Mesenteric fat pad (tissue), 1 donor: ENCODE measurements at regions not wholly inside any gene's neighbourhood (a gene's known extent, or its start where the extent isn't known, plus 50 kb on each side); places are given as distances from the start of the nearest gene placed in this dataset.

ENCODE experiments used
- DNase-seq: peaks from one replicate; pipeline ENCODE4 v3.0.0-alpha.2; 2020; ENCODE audit warnings: low spot score
- donor health status: DM: yes; HTN: yes; CAD: no.

DNA sequence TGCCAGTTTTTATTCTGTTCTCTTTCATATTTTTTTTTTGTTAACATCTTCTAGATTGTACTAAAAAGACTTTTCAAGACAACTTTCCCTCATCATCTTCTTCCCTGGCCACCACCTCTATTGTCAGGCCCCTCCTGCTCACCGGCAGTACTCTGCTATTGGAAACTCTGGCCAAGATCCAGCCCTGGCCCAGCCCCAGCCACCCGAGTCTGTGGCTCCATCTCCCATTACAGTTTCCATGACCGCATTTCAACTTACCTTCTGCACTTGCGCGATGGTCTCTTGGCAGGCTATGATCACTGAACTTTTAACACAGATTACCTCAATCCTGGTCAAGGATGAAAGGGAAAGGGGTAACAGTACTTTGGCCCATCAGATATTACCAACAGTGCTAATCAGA lies 137.7 kb upstream of the POM121L12 start:
- DNase-seq = no peak

DNA sequence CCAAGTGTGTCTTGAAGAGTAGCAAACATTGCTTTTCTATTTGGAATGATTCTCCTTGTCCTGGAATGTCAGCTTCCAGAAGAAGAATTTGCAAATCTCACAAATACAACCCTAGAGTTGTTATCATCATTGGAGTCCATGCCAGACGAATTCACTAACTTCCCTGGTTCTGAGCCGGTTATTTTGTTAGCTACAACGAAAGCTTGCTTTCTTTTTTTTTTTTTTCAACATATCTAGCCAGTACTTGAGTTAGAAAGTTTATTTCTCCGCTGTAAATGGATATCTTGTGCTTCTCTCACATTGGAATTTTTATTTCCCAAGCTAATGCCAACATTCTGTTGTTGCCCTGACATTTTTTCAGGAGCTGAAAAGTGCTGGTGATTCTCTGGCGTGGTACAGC lies 138.1 kb upstream of the POM121L12 start:
- no peak for DNase-seq

DNA sequence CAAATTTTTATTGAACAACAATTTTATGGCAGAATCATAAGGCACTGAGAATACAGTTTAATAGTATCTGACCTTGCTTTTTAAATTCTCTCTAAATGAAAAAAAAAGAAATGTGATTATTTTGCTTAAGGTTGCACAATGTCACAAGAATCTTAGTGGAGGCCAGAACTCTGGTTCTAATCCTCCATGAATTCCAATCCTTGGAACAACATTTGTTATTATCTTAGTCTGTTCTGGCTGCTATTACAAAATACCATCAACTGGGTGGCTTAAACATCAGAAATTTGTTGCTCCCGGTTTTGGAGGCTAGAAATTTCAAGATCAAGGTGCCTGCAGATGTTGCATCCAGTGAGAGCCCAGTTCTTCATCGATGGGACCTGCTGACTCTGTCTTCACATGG lies 158.2 kb upstream of the POM121L12 start:
- no peak for DNase-seq

- no peak for DNase-seq
Observed at GRCh38 chr7:52876402-52876801, 159.0 kb upstream of the POM121L12 start.

DNA sequence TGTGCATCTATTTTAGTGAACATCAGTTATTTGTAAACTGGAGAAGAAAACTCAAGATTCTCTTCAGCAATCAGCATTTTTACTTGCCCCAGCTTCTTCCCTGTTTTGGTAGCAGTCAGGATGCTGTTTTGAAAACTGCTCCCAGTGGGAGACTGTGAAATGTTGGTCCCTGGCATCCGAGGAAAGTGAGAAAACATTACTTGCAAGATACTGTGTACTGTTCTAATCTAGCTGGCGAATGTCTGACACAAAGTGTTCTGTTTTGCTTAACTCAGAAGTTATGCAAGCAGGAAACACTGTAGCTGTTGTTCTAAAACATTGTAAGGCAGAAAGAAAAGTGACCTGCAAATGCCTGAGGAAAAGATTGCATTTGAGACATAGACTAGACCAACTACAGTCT lies 171.8 kb upstream of the POM121L12 start:
- no peak for DNase-seq

- DNase-seq = no peak
Observed at GRCh38 chr7:52862321-52862720, 173.1 kb upstream of the POM121L12 start.

- no peak for DNase-seq
Observed at GRCh38 chr7:52857367-52857766, 178.1 kb upstream of the POM121L12 start.

- no peak for DNase-seq
Observed at GRCh38 chr7:52854681-52855080, 180.8 kb upstream of the POM121L12 start.

GRCh38 chr7:52851547-52851946 lies 183.9 kb upstream of the POM121L12 start:
- DNase-seq = no peak

DNA sequence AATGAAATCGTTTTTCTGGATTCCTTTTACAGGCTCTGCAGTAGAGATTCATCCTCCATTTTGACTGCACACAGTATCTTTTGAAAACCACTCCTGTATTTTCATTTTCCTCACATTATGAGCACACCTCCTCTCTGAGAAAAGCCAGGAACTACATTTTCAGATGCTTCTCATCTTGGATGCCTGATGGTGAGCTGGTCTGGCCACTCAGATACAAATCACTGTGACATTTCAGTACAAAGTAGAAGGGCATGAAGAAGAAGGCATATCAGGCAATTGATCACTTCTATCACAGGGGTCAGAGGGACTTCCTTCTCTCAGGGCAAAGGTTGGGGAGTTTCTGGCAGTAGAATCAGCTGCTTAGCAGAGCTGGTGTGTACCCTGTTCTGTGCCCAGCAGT lies 192.0 kb upstream of the POM121L12 start:
- DNase-seq = no peak

GRCh38 chr7:52842202-52842900 lies 193.1 kb upstream of the POM121L12 start:
- DNase-seq = no peak

DNA sequence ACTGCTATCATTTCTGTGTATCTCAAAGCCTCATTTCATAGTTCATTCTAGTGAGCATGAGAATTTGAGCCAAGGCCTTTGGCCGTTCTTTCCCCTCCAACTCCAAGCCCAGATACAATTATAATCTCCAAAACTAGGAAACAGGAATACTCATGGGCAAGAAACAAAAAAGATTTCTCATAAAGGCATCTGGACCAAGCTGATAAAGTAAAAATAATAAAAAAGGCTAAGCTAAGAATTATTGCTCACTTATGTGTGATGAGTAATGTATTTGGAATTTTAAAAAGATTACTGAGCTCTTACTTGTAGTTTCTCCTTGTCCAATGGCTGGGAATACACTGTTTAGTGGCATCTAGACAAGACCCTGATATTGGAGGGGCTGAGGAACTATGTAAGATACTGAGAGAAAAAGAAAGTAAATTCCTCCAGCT lies 196.4 kb upstream of the POM121L12 start:
- DNase-seq = no peak

GRCh38 chr7:52831321-52831720 lies 204.1 kb upstream of the POM121L12 start:
- no peak for DNase-seq

- no peak for DNase-seq
Observed at GRCh38 chr7:52830801-52831200, 204.6 kb upstream of the POM121L12 start.

DNA sequence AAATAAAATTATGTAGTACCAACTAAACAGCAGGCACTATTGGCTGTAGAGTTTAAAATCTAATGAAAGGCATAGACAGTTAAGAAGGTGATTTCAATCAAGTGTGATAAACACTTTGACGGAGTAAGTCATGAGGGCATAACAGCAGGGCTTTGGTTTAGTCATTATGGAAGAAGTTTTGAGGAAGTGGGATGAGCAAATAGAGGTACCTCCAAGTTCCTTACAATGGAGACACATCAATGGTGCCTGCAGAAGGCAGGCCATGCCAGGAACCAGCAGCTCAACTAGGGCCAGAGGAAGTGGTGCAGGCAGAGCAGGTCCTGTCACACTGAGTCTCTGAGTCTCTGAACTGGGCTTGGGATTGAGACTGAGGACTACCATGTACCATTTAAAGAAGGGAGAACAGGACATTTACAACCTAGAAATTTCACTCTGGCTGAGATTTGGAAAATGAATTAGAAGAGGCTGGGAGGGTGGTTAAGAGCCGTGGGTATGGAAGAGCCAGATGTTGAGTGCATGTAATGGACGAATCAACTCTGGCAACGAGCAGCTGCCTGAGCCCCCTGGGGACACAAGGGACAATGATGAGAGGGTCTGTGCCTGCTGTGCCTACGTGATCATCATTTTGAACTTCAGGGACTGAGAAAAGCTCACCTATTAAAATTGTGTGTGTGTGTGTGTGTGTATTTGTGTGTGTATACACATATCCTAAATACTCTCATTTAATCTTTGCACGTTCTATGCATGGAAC lies 208.7 kb upstream of the POM121L12 start:
- DNase-seq = no peak

- DNase-seq = no peak
Observed at GRCh38 chr7:52825611-52826010, 209.8 kb upstream of the POM121L12 start.

GRCh38 chr7:52811537-52811936 lies 223.9 kb upstream of the POM121L12 start:
- no peak for DNase-seq

DNA sequence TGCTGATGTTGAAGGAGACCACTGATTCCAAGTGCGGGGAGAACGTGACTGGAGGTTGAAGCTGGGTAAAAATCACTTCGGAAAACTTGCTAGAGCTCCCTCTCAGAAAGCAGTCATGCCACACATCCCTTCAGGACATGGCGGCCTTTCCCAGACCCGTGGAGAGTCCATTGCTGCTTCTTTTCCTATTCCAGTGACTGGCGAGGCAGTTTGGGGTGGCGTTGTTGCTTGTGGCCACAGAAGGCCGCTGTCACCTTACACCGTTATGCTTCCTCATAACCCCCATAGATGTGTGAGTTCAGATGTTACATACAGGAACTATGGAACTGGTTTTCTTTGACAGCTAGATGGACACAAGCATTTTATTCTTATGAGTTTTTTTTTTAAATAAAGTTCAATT lies 235.6 kb upstream of the POM121L12 start:
- no peak for DNase-seq

- no peak for DNase-seq
Observed at GRCh38 chr7:52797801-52798200, 237.6 kb upstream of the POM121L12 start.

- DNase-seq = no peak
Observed at GRCh38 chr7:52794621-52795020, 240.8 kb upstream of the POM121L12 start.

- DNase-seq = no peak
Observed at GRCh38 chr7:52791176-52791700, 244.2 kb upstream of the POM121L12 start.

DNA sequence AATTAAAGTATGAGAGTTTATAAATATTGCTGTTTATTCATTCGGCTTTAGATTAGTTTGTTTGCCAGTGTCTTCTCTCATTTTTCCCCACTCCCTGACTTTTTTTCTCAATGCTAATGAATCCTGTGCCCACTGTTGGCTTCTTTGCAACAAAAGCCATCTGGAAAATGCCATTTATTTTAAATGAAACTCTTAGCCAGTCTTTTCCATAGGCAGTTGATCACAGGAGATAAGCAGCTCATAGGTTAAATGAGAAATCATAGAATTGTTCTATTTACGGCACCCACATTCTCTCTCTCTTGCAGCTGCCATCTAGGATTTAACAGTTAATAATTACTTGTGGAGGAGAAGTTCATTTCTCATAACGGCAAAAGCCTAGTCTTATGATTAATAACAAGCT lies 249.3 kb upstream of the POM121L12 start:
- no peak for DNase-seq

DNA sequence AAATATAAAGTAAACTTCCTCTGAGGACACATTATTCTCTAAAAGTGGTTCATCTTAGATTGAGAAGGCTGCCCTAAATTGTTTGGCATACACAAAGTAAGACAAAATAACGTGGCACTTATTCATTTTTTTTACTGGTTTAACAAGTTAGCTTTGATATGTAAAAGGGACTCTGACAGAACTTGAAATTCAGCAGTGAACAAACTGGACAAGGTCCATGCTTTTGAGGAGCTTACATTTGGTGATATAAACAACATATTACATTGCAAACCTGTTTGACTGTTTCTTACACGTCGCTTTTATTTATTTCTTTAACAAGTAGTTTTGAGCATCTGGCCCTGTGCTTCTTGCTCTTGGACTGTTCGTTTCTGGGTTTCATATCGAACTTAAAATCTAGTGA lies 253.1 kb upstream of the POM121L12 start:
- DNase-seq = no peak
